Kidney capillary endothelial cell (primary cell): ENCODE measurements at regions not wholly inside any gene's neighbourhood (a gene's known extent, or its start where the extent isn't known, plus 50 kb on each side); places are given as distances from the start of the nearest gene placed in this dataset.
A peak's percentile ranks its signal among the peaks of the same experiment; 100 is the strongest.
"Not testable (repeated sequence)": the region's sequence is repeated elsewhere in the genome, so short reads cannot be mapped to it uniquely, and the experiment has no call there.

Experiments used
- DNase-seq: peaks from one replicate; pipeline ENCODE4 v3.0.0-alpha.2; 2018; ENCODE audit warnings: low spot score

DNA sequence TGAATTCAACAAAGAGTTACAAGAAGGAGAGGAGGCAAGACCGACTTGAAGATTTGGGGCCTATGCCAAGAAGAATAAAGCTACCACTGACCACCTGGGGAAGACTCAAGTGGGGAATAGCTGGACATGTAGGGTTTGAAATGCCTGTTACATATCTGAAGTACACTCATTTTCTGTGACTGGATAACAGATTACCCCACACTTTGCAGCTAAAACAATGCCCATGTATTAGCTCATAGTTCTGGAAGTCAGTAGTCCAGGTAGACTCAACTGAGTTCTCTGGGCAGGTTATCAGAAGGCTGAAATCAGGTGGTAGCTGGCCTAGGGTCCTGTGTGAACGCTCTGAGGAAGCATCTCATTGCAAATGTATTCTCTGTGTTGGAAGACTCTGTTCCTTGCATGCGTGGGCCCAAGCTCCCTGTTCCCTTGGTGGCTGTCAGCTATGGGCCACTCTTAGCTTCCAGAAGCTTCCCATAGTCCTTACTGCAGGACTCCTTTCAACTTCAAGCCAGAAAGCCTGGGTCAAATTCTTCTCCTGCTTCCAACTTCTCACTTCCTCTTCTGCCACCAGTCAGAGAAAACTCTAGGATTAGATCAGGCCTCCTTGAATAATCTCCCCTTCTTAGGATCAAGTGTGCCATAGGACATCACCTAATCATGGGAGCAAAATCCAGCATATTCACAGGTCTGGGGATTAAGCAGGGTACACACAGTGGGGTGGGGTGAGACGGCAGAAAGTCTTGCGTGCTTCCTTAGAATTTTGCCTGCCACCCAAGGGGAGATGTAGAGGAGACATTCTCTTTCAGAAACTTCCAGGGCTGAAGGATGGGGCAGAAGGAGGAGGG lies 187.8 kb downstream of the SHQ1 start:
- no peak for DNase-seq

DNA sequence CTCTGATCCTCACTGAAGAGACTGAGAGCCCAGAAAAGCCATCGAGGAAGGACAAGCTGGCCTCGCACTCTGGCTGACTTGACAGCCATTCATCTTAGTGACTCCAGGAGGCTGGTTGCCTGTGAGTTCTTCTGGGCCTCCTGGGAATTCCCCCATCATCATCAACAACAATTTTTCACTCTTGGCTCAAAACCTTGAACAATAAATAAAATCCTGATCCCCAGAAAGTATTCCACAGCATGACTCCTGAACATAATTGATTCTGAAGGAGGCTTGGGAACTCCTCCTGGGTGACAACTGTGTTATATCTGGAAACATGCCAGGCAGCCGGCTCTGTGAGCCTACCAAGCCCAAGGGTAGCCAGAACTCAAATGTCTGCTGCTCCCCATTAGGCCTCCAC lies 188.6 kb downstream of the SHQ1 start:
- no peak for DNase-seq

DNA sequence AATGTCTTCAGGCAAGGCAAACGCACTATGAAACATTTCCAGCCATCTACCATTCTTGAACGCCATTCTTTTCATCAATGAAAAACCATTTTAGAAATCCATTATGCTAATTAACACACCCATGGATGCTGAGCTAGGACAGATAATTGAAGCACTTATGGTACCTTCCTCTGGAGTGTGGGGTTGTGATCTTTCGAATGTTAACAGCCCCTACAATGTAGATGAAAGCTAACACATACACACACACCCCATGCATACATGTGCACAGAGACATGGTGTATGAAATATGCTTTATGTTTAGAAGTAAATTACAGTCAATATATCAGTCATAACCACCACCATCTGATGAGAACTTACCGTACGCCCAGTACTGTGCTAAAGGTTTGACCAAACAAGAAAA lies 189.1 kb downstream of the SHQ1 start:
- DNase-seq, result no peak

DNA sequence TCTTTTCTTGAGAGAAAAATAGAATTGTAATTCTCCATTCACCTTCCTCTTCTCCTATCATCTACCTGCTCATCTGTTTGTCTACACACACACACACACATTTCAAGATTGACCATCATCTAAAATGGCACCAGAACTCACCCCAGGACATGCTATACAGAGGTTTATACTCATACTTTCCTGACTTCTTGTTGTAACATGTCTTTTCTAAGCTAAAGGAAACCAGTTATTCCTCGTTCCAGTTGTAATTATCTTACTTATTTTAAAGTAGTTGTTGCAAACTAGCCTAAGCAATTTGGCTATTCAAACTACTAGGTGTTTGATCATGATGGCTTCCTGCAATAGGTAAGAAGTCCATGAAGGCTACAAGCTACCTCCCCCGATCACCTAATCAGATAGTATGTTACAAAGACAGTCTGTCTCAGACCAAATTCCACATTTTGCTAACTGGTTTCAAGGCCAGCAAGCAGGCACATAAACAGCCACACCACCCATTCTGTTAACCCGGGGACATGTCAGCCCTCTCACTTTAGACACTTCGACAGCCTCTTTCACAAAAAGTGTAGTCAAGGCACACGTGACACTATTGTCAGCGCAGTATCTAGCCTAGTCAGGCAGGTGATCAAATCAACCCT lies 189.7 kb downstream of the SHQ1 start:
- no peak for DNase-seq

DNA sequence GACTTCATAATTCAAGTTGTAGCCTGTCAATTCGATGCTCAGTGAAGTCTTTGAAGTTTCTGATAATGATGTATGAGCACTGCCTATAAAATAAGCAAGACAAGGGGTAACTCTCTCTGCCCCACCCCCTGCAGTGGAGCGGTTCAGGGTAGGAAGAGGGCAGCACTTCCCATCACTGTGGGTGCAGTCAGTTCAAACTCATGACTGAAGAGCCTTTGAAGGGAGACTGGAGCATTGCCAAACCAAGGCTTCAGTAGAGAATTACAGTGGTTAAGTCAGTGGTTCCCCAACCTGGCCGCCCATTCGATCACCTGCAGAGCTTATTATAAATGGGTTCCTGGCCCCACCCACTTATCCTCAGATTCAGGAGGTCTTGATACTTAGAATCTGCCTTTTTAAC lies 190.6 kb downstream of the SHQ1 start:
- DNase-seq, result no peak

DNA sequence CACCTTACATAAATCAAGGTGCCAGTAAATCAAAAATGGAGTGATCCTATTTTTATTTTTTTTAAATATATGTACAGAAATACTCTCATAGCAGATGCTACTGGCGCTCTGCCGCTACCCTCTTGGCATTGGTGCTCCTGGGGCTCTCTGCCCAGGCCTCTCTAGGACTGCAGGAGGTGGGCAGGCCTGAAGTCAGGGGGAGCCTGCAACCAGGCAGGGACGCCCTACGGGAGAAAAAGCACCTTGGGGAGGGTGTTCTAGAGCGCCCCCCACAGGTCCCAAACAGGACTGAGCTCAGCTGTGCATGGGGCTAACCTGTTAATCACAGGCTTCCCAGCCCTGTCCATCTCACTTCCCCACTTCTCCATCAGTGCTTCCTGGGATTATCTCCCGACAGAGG lies 192.5 kb downstream of the SHQ1 start:
- DNase-seq, result no peak

DNA sequence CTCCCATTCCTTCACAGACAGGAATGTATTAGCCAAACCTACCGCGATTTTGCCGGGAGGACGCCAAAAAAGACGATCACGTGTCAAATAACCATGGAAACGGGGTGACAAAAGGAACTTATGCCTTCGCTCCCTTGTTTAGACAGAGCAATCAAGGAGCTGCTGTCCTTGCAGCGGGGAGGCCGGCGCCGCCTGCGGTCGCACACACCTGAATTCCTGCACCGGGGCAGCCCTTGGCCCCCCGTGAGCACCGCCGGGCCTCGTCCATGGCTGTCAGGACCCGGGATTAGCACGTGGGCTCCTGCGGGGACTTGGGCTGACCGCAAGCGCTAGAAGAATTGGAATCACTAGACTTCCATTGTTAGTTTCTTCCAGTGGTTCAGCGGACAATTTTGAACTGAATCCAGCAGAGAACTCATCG lies 193.1 kb downstream of the SHQ1 start:
- no peak for DNase-seq

DNA sequence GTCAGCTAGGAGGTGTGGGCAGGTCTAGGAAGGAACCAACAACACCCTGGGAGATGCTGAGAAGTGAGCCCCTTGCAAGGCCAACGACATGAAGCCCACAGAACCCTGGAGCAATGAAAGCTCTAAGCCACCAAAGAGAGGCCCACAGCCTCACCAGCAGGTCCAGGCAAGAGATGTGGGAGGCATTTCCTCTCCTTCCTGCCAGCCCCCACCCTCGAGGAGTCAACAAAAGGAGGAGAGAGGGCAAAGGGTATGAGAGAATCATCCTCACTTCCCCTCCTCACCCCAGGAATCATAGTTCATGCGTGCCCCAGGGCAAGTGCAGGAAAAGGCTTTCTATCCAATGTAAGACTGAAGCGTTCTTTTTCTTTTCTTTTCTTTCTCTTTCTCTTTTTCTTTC lies 195.8 kb downstream of the SHQ1 start:
- DNase-seq, result no peak

DNA sequence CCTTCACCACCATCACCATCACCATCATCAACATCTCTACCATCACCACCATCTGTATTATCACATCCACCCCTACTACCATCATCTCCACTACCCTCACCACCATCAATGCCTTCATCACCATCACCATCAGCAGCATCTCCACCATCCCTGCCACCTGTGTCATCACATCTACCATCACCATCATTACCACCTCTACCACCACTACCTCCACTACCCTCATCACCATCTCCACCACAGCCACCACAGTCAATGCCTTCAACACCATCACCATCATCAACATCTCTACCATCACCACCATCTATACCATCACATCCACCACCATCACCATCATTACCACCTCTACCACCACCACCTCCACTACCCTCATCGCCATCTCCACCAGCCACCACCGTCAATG lies 196.7 kb downstream of the SHQ1 start:
- DNase-seq, result no peak

DNA sequence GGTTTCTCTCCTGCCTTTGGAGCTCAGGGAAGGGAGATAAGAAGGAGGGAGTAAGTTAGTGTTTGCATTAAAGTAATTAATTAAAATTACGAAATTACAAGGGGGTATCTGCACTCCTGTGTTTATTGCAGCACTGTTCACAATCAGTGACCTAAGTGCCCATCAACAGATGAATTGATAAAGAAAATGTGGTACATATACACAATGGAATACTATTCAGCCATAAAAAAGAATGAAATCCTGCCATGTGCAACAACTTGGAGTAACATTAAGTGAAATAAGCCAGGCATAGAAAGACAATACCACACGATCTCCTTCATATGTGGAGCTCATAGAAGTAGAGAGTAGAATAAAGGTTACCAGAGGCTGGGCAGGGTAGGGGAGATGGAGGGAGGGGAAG lies 202.0 kb downstream of the SHQ1 start:
- no peak for DNase-seq

DNA sequence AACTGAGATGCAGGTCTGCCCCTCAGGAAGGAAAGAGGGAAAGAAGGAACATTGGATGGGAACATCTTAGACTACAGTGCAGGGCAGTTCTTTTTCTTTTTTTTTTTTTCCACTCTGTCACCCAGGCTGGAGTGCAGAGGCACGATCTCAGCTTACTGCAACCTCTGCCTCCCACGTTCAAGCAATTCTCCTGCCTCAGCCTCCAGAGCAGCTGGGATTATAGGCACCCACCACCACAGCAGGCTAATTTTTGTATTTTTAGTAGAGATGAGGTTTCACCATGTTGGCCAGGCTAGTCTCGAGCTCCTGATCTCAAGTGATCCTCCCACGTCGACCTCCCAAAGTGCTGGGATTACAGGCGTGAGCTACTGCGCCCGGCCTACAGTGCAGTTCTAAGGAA lies 204.6 kb downstream of the SHQ1 start:
- not testable (repeated sequence) for DNase-seq

DNA sequence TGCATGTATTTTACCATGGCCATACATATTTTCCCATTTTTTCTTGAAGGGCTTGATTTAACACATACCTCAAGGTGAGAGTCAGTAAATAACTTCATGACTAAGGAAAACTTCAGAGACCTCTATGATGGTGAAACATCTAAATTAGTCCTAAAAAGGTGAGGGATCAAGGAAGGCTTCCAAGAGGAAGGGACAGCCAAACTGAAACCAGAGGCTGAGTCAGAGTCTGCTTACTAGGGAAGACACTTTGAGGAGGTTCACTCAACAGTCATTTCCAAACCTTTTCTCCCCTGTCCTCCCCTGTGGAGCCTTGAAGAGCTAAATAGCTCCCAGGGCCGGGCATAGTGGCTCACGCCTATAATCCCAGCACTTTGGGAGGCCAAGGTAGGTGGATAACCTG lies 206.6 kb downstream of the SHQ1 start:
- no peak for DNase-seq

DNA sequence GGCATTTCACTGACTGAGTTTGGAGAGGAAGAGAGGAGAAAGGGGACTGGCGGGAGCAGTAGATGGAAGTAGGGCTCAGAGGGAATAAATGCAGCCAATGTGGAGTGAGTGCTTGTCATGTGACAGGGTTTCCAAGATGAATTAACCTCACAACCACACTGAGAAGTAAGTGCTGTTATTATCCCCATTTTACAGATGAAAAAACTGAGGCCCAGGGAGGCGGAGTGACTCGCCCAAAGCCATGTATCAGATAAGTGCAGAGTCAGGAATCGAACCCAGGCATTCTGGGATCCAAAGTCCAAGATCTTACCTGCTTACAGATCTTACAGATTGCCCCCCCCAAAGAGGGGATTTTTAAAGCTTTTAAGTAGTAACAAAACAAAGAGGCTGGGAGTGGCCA lies 207.2 kb downstream of the SHQ1 start:
- no peak for DNase-seq

DNA sequence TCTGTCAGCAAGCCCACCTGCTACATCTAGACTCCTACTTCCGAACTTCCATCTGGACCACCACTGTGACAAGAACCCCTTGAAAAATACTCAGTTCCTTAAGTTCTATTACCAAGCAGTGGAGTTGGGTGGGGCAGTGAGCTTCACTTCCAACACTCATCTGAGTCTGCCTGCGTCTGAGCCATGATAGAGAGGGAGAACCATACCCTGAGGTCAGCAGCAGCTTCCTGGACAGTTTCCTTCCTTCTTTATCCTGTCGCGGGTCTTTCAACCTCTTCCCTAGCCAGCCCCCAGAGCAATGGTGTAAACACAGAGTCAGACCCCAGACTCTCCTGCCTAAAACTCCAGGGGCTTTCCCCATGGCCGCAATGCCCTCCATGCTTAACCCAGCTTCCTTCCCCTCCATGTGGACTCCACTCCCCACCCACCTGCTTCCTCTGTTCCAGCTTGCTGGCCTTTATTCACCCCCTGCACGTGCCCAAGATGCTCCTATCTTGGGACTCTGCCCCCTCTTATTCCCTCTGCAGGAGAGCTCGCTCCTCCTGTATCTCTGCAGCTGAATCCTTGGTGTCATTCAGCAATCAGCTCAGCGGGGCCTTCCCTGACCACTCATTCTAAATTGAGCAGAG lies 211.2 kb downstream of the SHQ1 start:
- DNase-seq, result no peak

DNA sequence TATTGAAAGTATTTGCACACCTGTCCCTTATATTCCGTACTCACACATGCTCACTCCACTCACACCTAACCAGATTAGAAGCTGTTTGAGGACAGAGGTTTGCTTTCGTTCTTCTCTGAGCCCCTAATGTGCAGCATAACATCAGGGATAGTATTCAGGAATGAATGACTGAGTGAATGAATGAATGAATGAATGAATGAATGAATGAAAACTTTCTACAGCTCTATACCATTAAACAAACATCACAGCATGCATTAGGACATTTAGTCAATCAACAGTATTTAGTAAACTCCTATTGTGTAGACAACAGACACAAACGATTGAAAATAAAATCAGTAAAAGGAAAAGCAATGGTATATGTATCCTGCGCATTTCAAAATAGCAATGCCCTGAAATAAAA lies 212.7 kb downstream of the SHQ1 start:
- DNase-seq, result no peak

DNA sequence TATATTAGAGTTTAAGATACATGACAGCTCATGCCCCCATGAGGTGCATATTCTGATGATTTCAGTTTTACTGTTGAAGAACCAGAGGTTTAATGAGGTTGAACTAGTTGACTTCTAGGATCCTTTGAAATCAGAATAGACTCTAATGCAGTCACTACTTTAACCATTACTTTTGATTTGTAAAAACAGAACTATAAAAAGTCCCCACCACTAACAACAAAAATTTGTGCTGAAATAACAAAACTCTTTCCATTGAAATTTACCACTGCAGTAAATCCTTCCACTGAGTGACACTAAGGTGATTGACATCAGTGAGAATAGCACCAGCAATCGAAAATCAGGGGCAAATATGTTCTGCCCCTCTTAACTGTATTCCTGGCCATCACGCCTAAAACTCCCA lies 214.1 kb downstream of the SHQ1 start:
- DNase-seq, result no peak

DNA sequence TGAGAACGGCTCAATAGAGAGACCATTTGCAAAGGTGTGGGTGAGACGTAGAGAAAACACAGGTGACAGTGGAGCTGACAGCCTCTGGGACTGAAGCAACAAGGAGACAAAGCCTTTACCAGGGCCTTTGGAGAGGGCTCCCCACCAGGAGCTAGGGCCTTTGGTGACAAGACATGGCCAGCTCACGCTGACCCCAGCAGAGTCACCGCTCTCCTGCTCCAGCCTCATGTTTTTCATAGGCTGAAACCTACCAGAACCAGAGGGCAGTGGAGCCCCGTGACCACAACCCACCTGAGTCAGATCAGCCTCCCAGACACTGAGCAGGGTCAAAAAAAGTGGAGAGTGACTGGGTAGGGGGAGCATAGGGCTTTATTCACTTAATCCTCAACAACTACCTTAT lies 214.7 kb downstream of the SHQ1 start:
- DNase-seq, result no peak

DNA sequence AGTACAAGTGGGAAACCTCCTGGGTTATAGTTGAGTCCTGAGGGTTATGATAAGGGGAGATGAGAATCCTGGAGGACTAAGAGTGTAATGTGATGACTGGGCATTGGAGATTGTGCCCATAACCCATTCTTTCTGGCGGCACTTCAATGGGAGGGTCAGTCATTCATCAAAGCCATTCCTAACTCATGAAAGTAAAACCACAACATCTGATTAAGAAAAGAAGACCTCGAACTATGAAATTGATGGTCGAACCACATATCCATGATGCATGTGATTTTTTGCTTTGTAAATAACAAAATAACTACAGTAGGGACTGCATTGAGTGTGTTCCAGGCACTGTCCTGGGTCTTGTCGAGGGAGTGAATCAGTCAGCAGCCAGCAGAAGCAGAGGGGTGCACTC lies 215.1 kb downstream of the SHQ1 start:
- DNase-seq, result no peak

DNA sequence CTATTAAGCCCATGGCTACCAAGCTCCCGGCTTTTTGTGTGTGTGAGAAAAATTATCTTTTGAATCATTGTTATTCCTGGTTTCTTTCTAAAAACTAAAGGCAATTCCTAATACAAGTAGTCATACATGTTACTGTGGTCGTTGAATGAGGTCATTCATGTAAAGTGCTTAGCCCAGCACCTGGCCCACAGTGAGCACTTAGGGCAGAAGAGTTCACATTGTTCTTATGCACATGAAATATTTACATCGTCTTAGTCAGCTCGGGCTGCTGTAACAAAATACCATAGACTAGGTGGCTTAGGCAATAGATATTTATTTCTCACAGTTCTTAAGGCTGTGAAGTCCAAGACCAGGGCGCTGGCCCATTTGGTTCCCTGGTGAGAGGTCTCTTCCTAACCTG lies 216.1 kb downstream of the SHQ1 start:
- no peak for DNase-seq

DNA sequence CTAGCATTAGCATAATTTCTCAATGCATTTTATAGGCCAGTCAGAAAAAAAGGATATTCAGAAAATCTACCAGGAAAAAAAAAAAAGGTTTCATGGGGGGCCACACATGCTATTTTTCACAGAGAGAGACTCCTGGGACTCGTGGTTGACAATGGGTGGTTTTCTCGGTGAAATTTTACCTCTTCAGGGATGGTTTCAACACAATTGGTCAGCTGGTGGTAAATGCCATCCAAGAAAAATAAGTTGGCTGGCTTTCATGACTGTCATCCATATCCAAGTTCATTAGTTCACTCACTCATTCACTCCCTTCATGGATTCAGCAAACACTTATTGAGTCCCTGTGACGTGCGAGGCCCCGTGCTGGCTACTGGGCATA lies 217.3 kb downstream of the SHQ1 start:
- no peak for DNase-seq

DNA sequence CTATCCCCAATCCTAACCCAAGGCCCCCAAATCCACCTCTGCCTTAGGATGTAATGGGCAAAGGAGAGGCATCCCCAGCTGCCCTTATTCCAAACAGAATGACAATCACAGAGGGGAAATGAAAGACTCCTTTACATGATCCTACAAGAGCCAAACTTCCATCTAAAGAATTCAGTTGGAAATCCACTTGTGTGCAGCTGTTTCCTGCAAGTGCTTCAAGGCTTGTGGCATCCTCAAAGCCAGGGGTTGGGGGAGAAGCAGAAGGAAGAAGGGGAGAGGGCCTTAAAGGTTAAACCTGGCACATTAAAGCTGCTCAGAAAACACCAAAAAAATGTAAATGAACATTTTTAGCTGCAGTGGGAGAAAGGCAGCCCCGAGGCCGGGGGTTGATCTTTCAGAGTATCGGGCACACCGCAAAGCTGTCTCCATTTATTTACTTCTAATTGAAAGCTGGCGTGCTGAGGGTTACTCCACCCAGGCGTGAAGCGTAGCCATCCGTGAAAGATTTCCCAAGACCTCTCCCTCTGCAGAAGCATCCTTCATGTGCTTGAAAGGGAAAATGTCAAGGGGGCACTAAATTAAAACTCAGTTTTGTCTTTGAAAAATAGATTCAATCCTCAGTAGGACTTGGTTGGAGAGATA lies 217.8 kb downstream of the SHQ1 start:
- DNase-seq, result no peak

DNA sequence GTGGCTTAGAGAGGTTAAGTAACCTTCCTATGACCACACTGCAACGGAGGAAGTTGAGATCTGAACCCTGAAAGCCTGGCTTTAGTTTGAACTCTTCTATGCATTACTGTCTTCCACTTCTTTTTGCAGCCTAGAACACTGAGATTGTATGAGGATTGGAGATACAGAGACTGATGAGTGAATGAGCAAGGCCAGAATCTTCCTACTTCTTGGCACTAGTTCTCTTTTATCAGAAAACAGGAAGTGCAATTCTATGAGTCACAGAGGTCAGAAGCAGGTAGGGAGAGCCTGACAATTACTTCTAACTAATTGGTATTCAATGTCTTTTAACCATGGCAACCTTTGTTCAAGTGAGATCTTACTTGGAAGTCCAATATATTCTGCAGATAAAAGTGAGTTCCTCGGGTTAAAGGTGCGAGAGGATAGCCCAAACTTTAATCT lies 219.0 kb downstream of the SHQ1 start:
- DNase-seq, result peak; percentile 34

DNA sequence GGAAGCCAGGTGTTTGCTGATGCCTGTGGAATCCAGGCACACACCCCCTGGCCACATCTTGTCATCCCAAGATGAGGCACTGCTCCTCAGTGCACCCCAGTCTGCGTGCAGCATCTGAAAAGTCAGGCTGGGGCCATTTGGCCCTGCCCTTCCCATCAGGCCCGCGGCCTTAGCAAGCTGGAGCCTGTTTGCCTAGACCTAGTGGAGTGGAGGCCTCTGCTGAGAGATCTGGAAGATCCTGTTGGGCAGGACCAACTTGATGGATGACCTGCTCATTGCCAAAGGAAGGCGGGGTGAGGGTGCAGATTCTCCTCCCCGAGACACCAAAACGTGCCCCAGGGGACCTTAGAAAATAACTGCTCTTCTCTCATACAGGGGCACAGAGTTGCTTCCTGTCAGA lies 220.2 kb downstream of the SHQ1 start:
- DNase-seq, result no peak
